K562 (cell line): ENCODE measurements at regions not wholly inside any gene's neighbourhood (a gene's known extent, or its start where the extent isn't known, plus 50 kb on each side); places are given as distances from the start of the nearest gene placed in this dataset.

Source experiments
- ATAC-seq: fragments of 200-7000 bp; cut with Tn5 transposase; 3 replicates; pipeline ENCODE4 v1.9.1; 2020; ENCODE audit warnings: moderate library complexity
- BruUV-seq: library from RNA; stranded (reverse); fragments of 400-500 nt; replicated peaks from 2 replicates; lab custom pipeline; 2021; lab: Mats Ljungman, UMichigan
- CTCF ChIA-PET: fragments of 300-600 bp; formaldehyde crosslinking; extraction: SDS; loops from one replicate; lab custom pipeline; 2021; ENCODE audit warnings: low intra/inter-chr PET ratio; lab: Yijun Ruan, JAX
- POLR2A ChIA-PET: fragments of 300-600, 350-650 bp; sonication (Branson Sonifier 250); formaldehyde crosslinking; extraction: SDS; loops from one replicate; lab custom pipeline; 2021; ENCODE audit warnings: antibody characterized with exemption, inconsistent platforms; lab: Yijun Ruan, JAX
- DNase-seq, 4 experiments: peaks; one replicate each; pipeline versions ENCODE4 v3.0.0 to v3.0.0-alpha.2; 2011 to 2018; ENCODE audit warnings: low spot score in 3 of 4, mixed read lengths in 3 of 4; ENCODE audit errors: extremely low read depth in 1 of 4
- FAIRE-seq: peaks from 2 replicates; lab custom pipeline; 2011; peaks lifted over from hg19 to GRCh38; lab: Jason Lieb, UNC
- H2AFZ ChIP-seq: 2 replicates; pipeline ENCODE4 v1.6.0; 2011; ENCODE audit warnings: low read depth, low read length, control low read depth, inconsistent platforms
- H3K27ac ChIP-seq: fragments of 200-600 bp; 3 replicates; pipeline ENCODE4 v1.8.0; 2011; ENCODE audit warnings: low read depth, mild to moderate bottlenecking, control low read depth, inconsistent platforms, low read length, moderate library complexity, mixed read lengths; ENCODE audit errors: extremely low read depth
- H3K27me3 ChIP-seq, 2 experiments: fragments of 300-600 bp in 1 of 2; 2 replicates in 1 of 2; 3 replicates in 1 of 2; pipeline versions ENCODE4 v1.6.0 to v1.8.0; 2011; ENCODE audit warnings: inconsistent platforms in 2 of 2, low read length in 2 of 2, mild to moderate bottlenecking in 1 of 2, mixed read lengths in 1 of 2, moderate library complexity in 1 of 2; ENCODE audit not compliant: control insufficient read depth in 2 of 2, insufficient read depth in 2 of 2
- H3K36me3 ChIP-seq: fragments of 300-600 bp; 3 replicates; pipeline ENCODE4 v1.8.0; 2011; ENCODE audit warnings: mild to moderate bottlenecking, low read length, inconsistent platforms; ENCODE audit not compliant: control insufficient read depth, insufficient read depth
- H3K4me1 ChIP-seq, 2 experiments: fragments of 200-600 bp in 1 of 2; replicated peaks in 1 of 2; 2 replicates in 1 of 2; 3 replicates in 1 of 2; pipeline versions ENCODE4 v1.5.1 to v1.8.0; 2011; ENCODE audit warnings: inconsistent platforms in 2 of 2, low read length in 2 of 2, mild to moderate bottlenecking in 1 of 2, mixed read lengths in 1 of 2, moderate library complexity in 1 of 2; ENCODE audit not compliant: control insufficient read depth in 2 of 2, insufficient read depth in 2 of 2
- H3K4me2 ChIP-seq: 2 replicates; pipeline ENCODE4 v1.6.1; 2011; ENCODE audit warnings: low read length, control low read depth, inconsistent platforms, mixed read lengths; ENCODE audit not compliant: insufficient read depth
- H3K4me3 ChIP-seq: fragments of 200-600 bp; sonication (generic), shearing (Covaris generic); 2 replicates; pipeline ENCODE4 v1.5.1; 2016; ENCODE audit warnings: control low read depth, inconsistent platforms
- H3K79me2 ChIP-seq: fragments of 200-600 bp; 3 replicates; pipeline ENCODE4 v1.8.0; 2011; ENCODE audit warnings: low read length, inconsistent platforms; ENCODE audit not compliant: control insufficient read depth, insufficient read depth
- H3K9ac ChIP-seq, 2 experiments: 2 replicates each; pipeline versions ENCODE4 v1.6.0 to v1.6.1; 2011; ENCODE audit warnings: low read depth in 2 of 2, low read length in 2 of 2, control low read depth in 1 of 2, inconsistent platforms in 1 of 2, mild to moderate bottlenecking in 1 of 2, mixed read lengths in 1 of 2; ENCODE audit not compliant: insufficient read depth in 1 of 2
- H3K9me1 ChIP-seq: one replicate; pipeline ENCODE4 v1.6.0; 2011; ENCODE audit warnings: inconsistent platforms, mild to moderate bottlenecking, low read length, moderate library complexity; ENCODE audit not compliant: control insufficient read depth, insufficient read depth
- H3K9me3 ChIP-seq: replicated peaks from 2 replicates; pipeline ENCODE4 v1.5.1; 2011; ENCODE audit warnings: low read depth, low read length, inconsistent platforms; ENCODE audit not compliant: control insufficient read depth, insufficient read depth
- H4K20me1 ChIP-seq: replicated peaks from 2 replicates; pipeline ENCODE4 v1.6.1; 2011; ENCODE audit warnings: low read length, inconsistent platforms, mixed read lengths; ENCODE audit not compliant: control insufficient read depth, insufficient read depth
- GTF3C2 ChIP-seq: IDR thresholded peaks from 3 replicates; pipeline ENCODE4 v1.6.1; 2011; ENCODE audit warnings: borderline replicate concordance, mild to moderate bottlenecking, moderate library complexity; ENCODE audit not compliant: insufficient read length; ENCODE audit errors: extremely low read depth
- ZNF316 ChIP-seq: fragments of 450-650 bp; IDR thresholded peaks from 2 replicates; pipeline ENCODE4 v1.6.1; 2016
- WGBS: fragments of 100-300 bp; shearing (Covaris generic); methylation state at CpG from one replicate; pipeline ENCODE4 v1.1.6; 2016; ENCODE audit warnings: low coverage, mixed read lengths; ENCODE audit not compliant: insufficient coverage; ENCODE audit errors: missing lambda C conversion rate; 5-methylcytosine and 5-hydroxymethylcytosine counted together
- in situ Hi-C: fragments of 300-500 bp; cut with MboI; formaldehyde crosslinking; loops from 4 replicates; pipeline ENCODE4 v1.15.0; 2018; ENCODE audit warnings: inconsistent platforms, mixed read lengths
- intact Hi-C: fragments of 100-400 bp; cut with micrococcal nuclease; formaldehyde crosslinking; loops from 2 replicates; pipeline ENCODE4 v1.14.2; 2022

GRCh38 chr2:187656123-187656522, 101.9 kb upstream of the TFPI start:
- no peak overlapping the region for H3K4me3 ChIP-seq
- no peak for FAIRE-seq
- no peaks in the 10 kb centered on the region for H3K9me1 ChIP-seq
- no peak for TF ChIP-seq GTF3C2
- peak; percentile 60 for TF ChIP-seq ZNF316
- no peaks in the 10 kb centered on the region for H3K27me3 ChIP-seq
- H3K4me2 ChIP-seq = no peak overlapping the region
- H3K27ac ChIP-seq = no peak overlapping the region
- CTCF ChIA-PET = no interaction called here
- H3K9me3 ChIP-seq = no peaks in the 10 kb centered on the region
- BruUV-seq = no TSS peak
- no peaks in the 10 kb centered on the region for H3K36me3 ChIP-seq
- H3K9ac ChIP-seq = no peak overlapping the region
- no peak overlapping the region for H2AFZ ChIP-seq
- H3K4me1 ChIP-seq = no peaks in the 10 kb centered on the region
- no peaks in the 10 kb centered on the region for H3K79me2 ChIP-seq
- no peak for DNase-seq
- POLR2A ChIA-PET = no interaction called here
- H4K20me1 ChIP-seq = no peaks in the 10 kb centered on the region
- intact Hi-C loops (no loop called here), in situ Hi-C loops (no loop called here)
- 1% methylated on average over 4 of the region's 4 CpGs for WGBS
- ATAC-seq = no peak
